Gastroesophageal sphincter (tissue), 4 donors: ENCODE measurements at regions not wholly inside any gene's neighbourhood (a gene's known extent, or its start where the extent isn't known, plus 50 kb on each side); places are given as distances from the start of the nearest gene placed in this dataset.

Experiments used
- ATAC-seq: fragments of 150-250 bp; one replicate; pipeline ENCODE4 v1.9.1; 2016; ENCODE audit warnings: mild to moderate bottlenecking, moderate library complexity
- H3K27ac ChIP-seq, 4 donors: fragments of 200-600 bp; sonication (generic) in 3 of 4; 1 replicate in 3 of 4; 2 replicates in 1 of 4; pipeline ENCODE4 v1.5.1; 2016 to 2019
- H3K27me3 ChIP-seq: fragments of 200-600 bp; sonication (generic); one replicate; pipeline ENCODE4 v1.5.1; 2019
- H3K36me3 ChIP-seq, 2 donors: fragments of 200-600 bp; sonication (generic); one replicate each; pipeline ENCODE4 v1.5.1; 2019; ENCODE audit warnings: control low read depth in 1 of 2
- H3K4me1 ChIP-seq, 3 donors: fragments of 200-600 bp; sonication (generic); 1 replicate in 2 of 3; 2 replicates in 1 of 3; pipeline ENCODE4 v1.5.1; 2016 to 2019; ENCODE audit warnings: control low read depth in 2 of 3
- H3K4me3 ChIP-seq, 2 donors: fragments of 200-600 bp; sonication (generic); one replicate each; pipeline ENCODE4 v1.5.1; 2019; ENCODE audit warnings: mild to moderate bottlenecking in 1 of 2, moderate library complexity in 1 of 2
- H3K9me3 ChIP-seq, 3 donors: fragments of 200-600 bp; sonication (generic); one replicate each; pipeline ENCODE4 v1.5.1; 2017 to 2019; ENCODE audit warnings: control low read depth in 2 of 3
- CTCF ChIP-seq, 4 experiments: fragments of 200-600 bp in 2 of 4; fragments of 450-650 bp in 2 of 4; sonication (generic) in 1 of 4; IDR thresholded peaks; one replicate each; pipeline ENCODE4 v1.5.1; 2017 to 2019; ENCODE audit warnings: antibody characterized with exemption in 4 of 4, mild to moderate bottlenecking in 2 of 4, moderate library complexity in 2 of 4
- EP300 ChIP-seq: sonication (generic); formaldehyde crosslinking; IDR thresholded peaks from one replicate; pipeline ENCODE4 v1.6.1; 2017; ENCODE audit warnings: antibody characterized with exemption, mild to moderate bottlenecking
- POLR2A ChIP-seq, 2 donors: fragments of 450-650 bp; IDR thresholded peaks; one replicate each; pipeline ENCODE4 v1.6.1; 2017; ENCODE audit warnings: antibody characterized with exemption in 2 of 2, mild to moderate bottlenecking in 2 of 2, moderate library complexity in 1 of 2
- POLR2AphosphoS5 ChIP-seq: sonication (generic); formaldehyde crosslinking; IDR thresholded peaks from one replicate; pipeline ENCODE4 v1.6.1; 2017; ENCODE audit warnings: antibody characterized with exemption
- WGBS, 2 donors: methylation state at CpG; one replicate each; pipeline ENCODE4 v1.1.5; 2018; ENCODE audit warnings: low coverage in 1 of 2; 5-methylcytosine and 5-hydroxymethylcytosine counted together

GRCh38 chr16:50434872-50435478 lies 66.2 kb upstream of the BRD7 start:
- H3K27me3 ChIP-seq: no peaks in the 10 kb centered on the region
- H3K4me3 ChIP-seq: no peak overlapping the region
- no peak overlapping the region for H3K27ac ChIP-seq
- TF ChIP-seq EP300 (no peak), POLR2A (IDR thresholded peaks at IDR 0.05) (no peak), CTCF (IDR thresholded peaks at IDR 0.05) (no peak), POLR2AphosphoS5 (no peak)
- WGBS, 2 donors: 57 to 60% methylated on average over 1 of the region's 7 CpGs
- no peak for ATAC-seq
- no peaks in the 10 kb centered on the region for H3K4me1 ChIP-seq
- H3K9me3 ChIP-seq: peaks cover 0 to 18% (median 0%) of the 10 kb centered on the region in 3 donors
- H3K36me3 ChIP-seq: no peaks in the 10 kb centered on the region

- no peaks in the 10 kb centered on the region for H3K9me3 ChIP-seq
- no peak overlapping the region for H3K4me3 ChIP-seq
- H3K27ac ChIP-seq: no peak overlapping the region
- no peaks in the 10 kb centered on the region for H3K27me3 ChIP-seq
- no peak for TF ChIP-seq POLR2A (IDR thresholded peaks at IDR 0.05)
- no peak for TF ChIP-seq POLR2AphosphoS5
- TF ChIP-seq CTCF (IDR thresholded peaks at IDR 0.05): no peak
- TF ChIP-seq EP300: no peak
- 50 to 80% methylated on average over 2 of the region's 3 CpGs for WGBS, 2 donors
- no peaks in the 10 kb centered on the region for H3K4me1 ChIP-seq
- no peak for ATAC-seq
- no peaks in the 10 kb centered on the region for H3K36me3 ChIP-seq
Observed at GRCh38 chr16:50430076-50430475, 61.3 kb upstream of the BRD7 start.

- TF ChIP-seq EP300 (no peak), POLR2A (IDR thresholded peaks at IDR 0.05) (no peak), POLR2AphosphoS5 (no peak), CTCF (IDR thresholded peaks at IDR 0.05) (no peak)
- no peaks in the 10 kb centered on the region for H3K27me3 ChIP-seq
- H3K9me3 ChIP-seq: no peaks in the 10 kb centered on the region
- H3K27ac ChIP-seq: no peak overlapping the region
- no peak for ATAC-seq
- no peaks in the 10 kb centered on the region for H3K4me1 ChIP-seq
- no peaks in the 10 kb centered on the region for H3K36me3 ChIP-seq
- H3K4me3 ChIP-seq: no peak overlapping the region
Observed at GRCh38 chr16:50428742-50429141, 60.0 kb upstream of the BRD7 start.

- Histone ChIP-seq H3K4me3 (no peak overlapping the region), H3K4me1 (no peaks in the 10 kb centered on the region), H3K36me3 (no peaks in the 10 kb centered on the region), H3K27ac (no peak overlapping the region), H3K27me3 (no peaks in the 10 kb centered on the region), H3K9me3 (no peaks in the 10 kb centered on the region)
- TF ChIP-seq POLR2A (IDR thresholded peaks at IDR 0.05): no peak
- TF ChIP-seq CTCF (IDR thresholded peaks at IDR 0.05): no peak
- 100% methylated on average over 1 to 2 of the region's 2 CpGs for WGBS, 2 donors
- ATAC-seq: no peak
Observed at GRCh38 chr16:50428116-50428515, 59.3 kb upstream of the BRD7 start.

- Histone ChIP-seq H3K27me3 (no peaks in the 10 kb centered on the region), H3K27ac (no peak overlapping the region), H3K36me3 (no peaks in the 10 kb centered on the region), H3K9me3 (no peaks in the 10 kb centered on the region), H3K4me1 (no peaks in the 10 kb centered on the region), H3K4me3 (no peak overlapping the region)
- no peak for TF ChIP-seq POLR2A (IDR thresholded peaks at IDR 0.05)
- no peak for TF ChIP-seq CTCF (IDR thresholded peaks at IDR 0.05)
- WGBS, 2 donors: 91 to 95% methylated on average over 5 to 6 of the region's 6 CpGs
- no peak for ATAC-seq
Observed at GRCh38 chr16:50427107-50427506, 58.3 kb upstream of the BRD7 start.
